ENCODE measurements at regions not wholly inside any gene's neighbourhood (a gene's known extent, or its start where the extent isn't known, plus 50 kb on each side); places are given as distances from the start of the nearest gene placed in this dataset.

DNA sequence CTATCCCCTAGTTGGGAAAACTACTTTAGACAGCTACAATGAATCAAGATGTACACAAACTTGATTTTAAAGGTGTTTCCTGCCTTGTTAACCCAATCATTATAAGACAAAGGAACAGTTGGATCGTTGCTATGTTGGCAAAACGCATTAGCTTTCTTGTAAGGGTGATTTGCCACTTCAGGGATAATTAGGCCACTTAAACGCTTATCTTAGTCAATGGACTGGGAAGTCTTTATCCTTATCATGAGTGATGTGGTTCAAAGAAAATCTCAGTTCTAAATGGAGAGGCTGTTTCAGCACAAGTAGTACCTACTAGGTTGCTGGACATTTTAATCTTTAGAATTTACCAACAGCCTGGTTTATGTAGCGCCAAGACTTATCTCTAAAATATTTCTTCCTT lies 406.1 kb upstream of the MEX3C start:
- TF ChIP-seq, protein P1, sequence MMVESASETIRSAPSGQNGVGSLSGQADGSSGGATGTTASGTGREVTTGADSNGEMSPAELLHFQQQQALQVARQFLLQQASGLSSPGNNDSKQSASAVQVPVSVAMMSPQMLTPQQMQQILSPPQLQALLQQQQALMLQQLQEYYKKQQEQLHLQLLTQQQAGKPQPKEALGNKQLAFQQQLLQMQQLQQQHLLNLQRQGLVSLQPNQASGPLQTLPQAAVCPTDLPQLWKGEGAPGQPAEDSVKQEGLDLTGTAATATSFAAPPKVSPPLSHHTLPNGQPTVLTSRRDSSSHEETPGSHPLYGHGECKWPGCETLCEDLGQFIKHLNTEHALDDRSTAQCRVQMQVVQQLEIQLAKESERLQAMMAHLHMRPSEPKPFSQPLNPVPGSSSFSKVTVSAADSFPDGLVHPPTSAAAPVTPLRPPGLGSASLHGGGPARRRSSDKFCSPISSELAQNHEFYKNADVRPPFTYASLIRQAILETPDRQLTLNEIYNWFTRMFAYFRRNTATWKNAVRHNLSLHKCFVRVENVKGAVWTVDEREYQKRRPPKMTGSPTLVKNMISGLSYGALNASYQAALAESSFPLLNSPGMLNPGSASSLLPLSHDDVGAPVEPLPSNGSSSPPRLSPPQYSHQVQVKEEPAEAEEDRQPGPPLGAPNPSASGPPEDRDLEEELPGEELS (CRISPR knock-in tag; IDR thresholded peaks at IDR 0.05) = no peak
- TF ChIP-seq, protein P2, sequence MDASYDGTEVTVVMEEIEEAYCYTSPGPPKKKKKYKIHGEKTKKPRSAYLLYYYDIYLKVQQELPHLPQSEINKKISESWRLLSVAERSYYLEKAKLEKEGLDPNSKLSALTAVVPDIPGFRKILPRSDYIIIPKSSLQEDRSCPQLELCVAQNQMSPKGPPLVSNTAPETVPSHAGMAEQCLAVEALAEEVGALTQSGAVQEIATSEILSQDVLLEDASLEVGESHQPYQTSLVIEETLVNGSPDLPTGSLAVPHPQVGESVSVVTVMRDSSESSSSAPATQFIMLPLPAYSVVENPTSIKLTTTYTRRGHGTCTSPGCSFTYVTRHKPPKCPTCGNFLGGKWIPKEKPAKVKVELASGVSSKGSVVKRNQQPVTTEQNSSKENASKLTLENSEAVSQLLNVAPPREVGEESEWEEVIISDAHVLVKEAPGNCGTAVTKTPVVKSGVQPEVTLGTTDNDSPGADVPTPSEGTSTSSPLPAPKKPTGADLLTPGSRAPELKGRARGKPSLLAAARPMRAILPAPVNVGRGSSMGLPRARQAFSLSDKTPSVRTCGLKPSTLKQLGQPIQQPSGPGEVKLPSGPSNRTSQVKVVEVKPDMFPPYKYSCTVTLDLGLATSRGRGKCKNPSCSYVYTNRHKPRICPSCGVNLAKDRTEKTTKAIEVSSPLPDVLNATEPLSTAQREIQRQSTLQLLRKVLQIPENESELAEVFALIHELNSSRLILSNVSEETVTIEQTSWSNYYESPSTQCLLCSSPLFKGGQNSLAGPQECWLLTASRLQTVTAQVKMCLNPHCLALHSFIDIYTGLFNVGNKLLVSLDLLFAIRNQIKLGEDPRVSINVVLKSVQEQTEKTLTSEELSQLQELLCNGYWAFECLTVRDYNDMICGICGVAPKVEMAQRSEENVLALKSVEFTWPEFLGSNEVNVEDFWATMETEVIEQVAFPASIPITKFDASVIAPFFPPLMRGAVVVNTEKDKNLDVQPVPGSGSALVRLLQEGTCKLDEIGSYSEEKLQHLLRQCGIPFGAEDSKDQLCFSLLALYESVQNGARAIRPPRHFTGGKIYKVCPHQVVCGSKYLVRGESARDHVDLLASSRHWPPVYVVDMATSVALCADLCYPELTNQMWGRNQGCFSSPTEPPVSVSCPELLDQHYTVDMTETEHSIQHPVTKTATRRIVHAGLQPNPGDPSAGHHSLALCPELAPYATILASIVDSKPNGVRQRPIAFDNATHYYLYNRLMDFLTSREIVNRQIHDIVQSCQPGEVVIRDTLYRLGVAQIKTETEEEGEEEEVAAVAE (CRISPR knock-in tag; IDR thresholded peaks at IDR 0.05; ENCODE audit: borderline replicate concordance) = no peak
- TF ChIP-seq SMAD9 (CRISPR knock-in tag; IDR thresholded peaks at IDR 0.05) (no peak), TBX2 (CRISPR knock-in tag; IDR thresholded peaks at IDR 0.05; ENCODE audit: borderline replicate concordance) (no peak), ZNF563 (CRISPR knock-in tag; IDR thresholded peaks at IDR 0.05) (no peak), ZNF501 (CRISPR knock-in tag; IDR thresholded peaks at IDR 0.05) (no peak)

All from HepG2 (cell line).